Astrocyte (in vitro differentiated cells and primary cell): ENCODE measurements at regions not wholly inside any gene's neighbourhood (a gene's known extent, or its start where the extent isn't known, plus 50 kb on each side); places are given as distances from the start of the nearest gene placed in this dataset.

Experiments used
- DNase-seq: peaks from one replicate; pipeline ENCODE4 v3.0.0-alpha.2; 2010; ENCODE audit warnings: low read depth
- FAIRE-seq: peaks from 2 replicates; lab custom pipeline; 2011; peaks lifted over from hg19 to GRCh38; lab: Jason Lieb, UNC
- H2AFZ ChIP-seq: 2 replicates; pipeline ENCODE4 v1.6.0; 2012; ENCODE audit warnings: low read depth, low read length, inconsistent platforms
- H3K27ac ChIP-seq: 2 replicates; pipeline ENCODE4 v1.5.1; 2011; ENCODE audit warnings: low read depth, low read length, inconsistent platforms
- H3K27me3 ChIP-seq: 2 replicates; pipeline ENCODE4 v1.6.0; 2011; ENCODE audit warnings: low read length, inconsistent platforms; ENCODE audit not compliant: insufficient read depth
- H3K36me3 ChIP-seq: 2 replicates; pipeline ENCODE4 v1.5.1; 2011; ENCODE audit warnings: low read length, inconsistent platforms; ENCODE audit not compliant: insufficient read depth
- H3K4me1 ChIP-seq: 2 replicates; pipeline ENCODE4 v1.5.1; 2011; ENCODE audit warnings: low read length, inconsistent platforms; ENCODE audit not compliant: insufficient read depth
- H3K4me2 ChIP-seq: 2 replicates; pipeline ENCODE4 v1.6.0; 2012; ENCODE audit warnings: low read length, inconsistent platforms
- H3K4me3 ChIP-seq: 2 replicates; pipeline ENCODE4 v1.5.1; 2011; ENCODE audit warnings: low read depth, mild to moderate bottlenecking, low read length, inconsistent platforms; ENCODE audit not compliant: insufficient read depth
- H3K79me2 ChIP-seq: 2 replicates; pipeline ENCODE4 v1.6.0; 2012; ENCODE audit warnings: mild to moderate bottlenecking, low read length, inconsistent platforms; ENCODE audit not compliant: insufficient read depth
- H3K9ac ChIP-seq: 2 replicates; pipeline ENCODE4 v1.6.0; 2012; ENCODE audit warnings: mild to moderate bottlenecking, low read length, inconsistent platforms
- H3K9me3 ChIP-seq: 2 replicates; pipeline ENCODE4 v1.5.1; 2012; ENCODE audit warnings: low read depth, mild to moderate bottlenecking, low read length, inconsistent platforms; ENCODE audit not compliant: insufficient read depth
- H4K20me1 ChIP-seq: 2 replicates; pipeline ENCODE4 v1.6.0; 2012; ENCODE audit warnings: low read length, inconsistent platforms; ENCODE audit not compliant: insufficient read depth
- H3K27ac Mint-ChIP-seq: one replicate; pipeline ENCODE4 v1.8.0; 2021; ENCODE audit warnings: mild to moderate bottlenecking, mixed read lengths; ENCODE audit not compliant: unreplicated experiment
- H3K27me3 Mint-ChIP-seq: one replicate; pipeline ENCODE4 v1.8.0; 2021; ENCODE audit warnings: low read depth, mixed read lengths; ENCODE audit not compliant: unreplicated experiment
- H3K36me3 Mint-ChIP-seq: one replicate; pipeline ENCODE4 v1.8.0; 2021; ENCODE audit warnings: low read depth, mixed read lengths; ENCODE audit not compliant: unreplicated experiment
- H3K4me1 Mint-ChIP-seq: one replicate; pipeline ENCODE4 v1.8.0; 2021; ENCODE audit warnings: low read depth, mixed read lengths; ENCODE audit not compliant: unreplicated experiment
- H3K4me3 Mint-ChIP-seq: one replicate; pipeline ENCODE4 v1.8.0; 2021; ENCODE audit warnings: mild to moderate bottlenecking, moderate library complexity, mixed read lengths; ENCODE audit not compliant: unreplicated experiment
- H3K9me3 Mint-ChIP-seq: one replicate; pipeline ENCODE4 v1.8.0; 2021; ENCODE audit warnings: mild to moderate bottlenecking, mixed read lengths; ENCODE audit not compliant: unreplicated experiment
- CTCF ChIP-seq: IDR thresholded peaks from 2 replicates; pipeline ENCODE4 v1.5.1; 2011; ENCODE audit warnings: low read depth, mild to moderate bottlenecking, inconsistent platforms, low read length, moderate library complexity; ENCODE audit not compliant: insufficient read depth
- EZH2 ChIP-seq: IDR thresholded peaks from 2 replicates; pipeline ENCODE4 v1.6.1; 2012; ENCODE audit warnings: mild to moderate bottlenecking, low read length, inconsistent platforms; ENCODE audit not compliant: insufficient read depth

GRCh38 chr1:115189814-115190539, 100.7 kb upstream of the TSPAN2 start:
- H3K9me3 Mint-ChIP-seq, result peaks cover 3% of the 10 kb centered on the region
- TF ChIP-seq CTCF (no peak), EZH2 (no peak)
- no peaks in the 10 kb centered on the region for H3K36me3 Mint-ChIP-seq
- H3K4me3 ChIP-seq, result no peak overlapping the region
- H3K36me3 ChIP-seq, result no peaks in the 10 kb centered on the region
- H4K20me1 ChIP-seq, result no peaks in the 10 kb centered on the region
- peaks cover 25% of the 10 kb centered on the region for H3K4me1 ChIP-seq
- no peak overlapping the region for H2AFZ ChIP-seq
- H3K27ac ChIP-seq, result peak overlapping the region; percentile 88
- no peaks in the 10 kb centered on the region for H3K9me3 ChIP-seq
- peak overlapping the region; percentile 60 for H3K4me2 ChIP-seq
- peaks cover 5% of the 10 kb centered on the region for H3K27me3 Mint-ChIP-seq
- peak; percentile 86 for FAIRE-seq
- DNase-seq, result peak; percentile 98
- H3K79me2 ChIP-seq, result no peaks in the 10 kb centered on the region
- peak overlapping the region; percentile 93 for H3K27ac Mint-ChIP-seq
- peak overlapping the region; percentile 58 for H3K9ac ChIP-seq
- no peak overlapping the region for H3K4me3 Mint-ChIP-seq
- H3K4me1 Mint-ChIP-seq, result peaks cover 38% of the 10 kb centered on the region
- no peaks in the 10 kb centered on the region for H3K27me3 ChIP-seq

DNA sequence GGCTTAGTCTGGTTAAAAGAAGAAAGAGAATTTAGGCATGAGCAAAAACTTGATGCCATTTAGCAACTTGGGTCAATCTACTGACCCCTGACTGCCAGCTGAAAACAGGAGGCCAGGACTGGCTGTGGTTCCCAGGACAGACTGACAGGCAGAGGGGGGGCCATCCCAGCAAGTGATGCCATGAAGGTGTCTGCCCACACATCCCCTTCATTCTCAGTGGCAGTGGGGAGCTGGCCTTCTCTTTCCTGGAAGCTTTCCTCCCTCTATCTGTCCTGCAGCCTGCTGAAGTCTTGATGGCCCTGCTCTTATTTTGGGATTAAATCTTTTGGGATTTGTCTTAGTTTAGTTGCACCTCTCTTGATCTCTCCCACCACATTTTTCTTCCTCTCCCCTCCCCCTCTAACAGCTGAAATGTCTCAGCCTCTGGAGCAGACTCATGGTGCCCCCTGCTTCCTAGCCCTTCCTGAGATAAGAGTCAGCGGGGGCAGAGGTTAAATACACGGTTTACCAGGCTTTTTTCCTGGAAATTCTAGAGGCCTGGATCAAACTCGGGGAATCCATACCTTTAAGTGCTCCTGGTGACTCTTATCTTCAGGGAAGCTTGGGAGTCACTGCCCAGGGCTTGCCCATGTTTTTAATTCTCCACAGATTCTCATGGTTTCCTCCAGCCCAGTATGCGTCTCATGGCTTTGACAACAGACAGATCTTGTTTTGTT, 99.5 kb upstream of the TSPAN2 start:
- peak overlapping the region; percentile 88 for H3K27ac ChIP-seq
- no peaks in the 10 kb centered on the region for H3K27me3 Mint-ChIP-seq
- no peak overlapping the region for H3K4me3 ChIP-seq
- DNase-seq, result no peak
- no peaks in the 10 kb centered on the region for H3K79me2 ChIP-seq
- TF ChIP-seq CTCF, result no peak
- TF ChIP-seq EZH2, result no peak
- no peaks in the 10 kb centered on the region for H3K9me3 ChIP-seq
- peaks cover 45% of the 10 kb centered on the region for H3K4me1 Mint-ChIP-seq
- FAIRE-seq, result no peak
- no peaks in the 10 kb centered on the region for H4K20me1 ChIP-seq
- no peaks in the 10 kb centered on the region for H3K36me3 ChIP-seq
- H3K27ac Mint-ChIP-seq, result peak overlapping the region; percentile 72
- H3K4me2 ChIP-seq, result peak overlapping the region; percentile 9
- no peak overlapping the region for H2AFZ ChIP-seq
- no peaks in the 10 kb centered on the region for H3K27me3 ChIP-seq
- H3K4me1 ChIP-seq, result peaks cover 30% of the 10 kb centered on the region
- no peaks in the 10 kb centered on the region for H3K36me3 Mint-ChIP-seq
- H3K4me3 Mint-ChIP-seq, result peak overlapping the region; percentile 21
- H3K9me3 Mint-ChIP-seq, result peaks cover 2% of the 10 kb centered on the region
- peak overlapping the region; percentile 11 for H3K9ac ChIP-seq
